ENCODE measurements at regions not wholly inside any gene's neighbourhood (a gene's known extent, or its start where the extent isn't known, plus 50 kb on each side); places are given as distances from the start of the nearest gene placed in this dataset.

GRCh38 chr15:79676621-79677020, 220.2 kb downstream of the MTHFS start:
- H3K27me3 ChIP-seq (replicated peaks; ENCODE audit: control insufficient read depth, insufficient read depth, low read length): no peaks in the 10 kb centered on the region
- no peak for TF ChIP-seq CTCF (IDR thresholded peaks at IDR 0.05; ENCODE audit: insufficient read depth, low read length, poor library complexity, severe bottlenecking)
- no peak for DNase-seq (ENCODE audit: extremely low read depth, insufficient read length)
- no peak overlapping the region for H3K4me3 ChIP-seq (replicated peaks; ENCODE audit: low read depth, low read length)
- H3K36me3 ChIP-seq (ENCODE audit: control insufficient read depth, insufficient read depth, low read length): no peaks in the 10 kb centered on the region

GRCh38 chr15:79677241-79677640, 219.6 kb downstream of the MTHFS start:
- no peaks in the 10 kb centered on the region for H3K36me3 ChIP-seq (ENCODE audit: control insufficient read depth, insufficient read depth, low read length)
- H3K4me3 ChIP-seq (replicated peaks; ENCODE audit: low read depth, low read length): no peak overlapping the region
- H3K27me3 ChIP-seq (replicated peaks; ENCODE audit: control insufficient read depth, insufficient read depth, low read length): no peaks in the 10 kb centered on the region
- TF ChIP-seq CTCF (IDR thresholded peaks at IDR 0.05; ENCODE audit: insufficient read depth, low read length, poor library complexity, severe bottlenecking): no peak
- no peak for DNase-seq (ENCODE audit: extremely low read depth, insufficient read length)

GRCh38 chr15:79678032-79678701, 218.6 kb downstream of the MTHFS start:
- TF ChIP-seq CTCF (IDR thresholded peaks at IDR 0.05; ENCODE audit: insufficient read depth, low read length, poor library complexity, severe bottlenecking): no peak
- H3K36me3 ChIP-seq (ENCODE audit: control insufficient read depth, insufficient read depth, low read length): no peaks in the 10 kb centered on the region
- no peak for DNase-seq (ENCODE audit: extremely low read depth, insufficient read length)
- no peak overlapping the region for H3K4me3 ChIP-seq (replicated peaks; ENCODE audit: low read depth, low read length)
- H3K27me3 ChIP-seq (replicated peaks; ENCODE audit: control insufficient read depth, insufficient read depth, low read length): no peaks in the 10 kb centered on the region

GRCh38 chr15:79680720-79681119, 216.1 kb downstream of the MTHFS start:
- Histone ChIP-seq H3K36me3 (ENCODE audit: control insufficient read depth, insufficient read depth, low read length) (no peaks in the 10 kb centered on the region), H3K4me3 (replicated peaks; ENCODE audit: low read depth, low read length) (no peak overlapping the region), H3K27me3 (replicated peaks; ENCODE audit: control insufficient read depth, insufficient read depth, low read length) (no peaks in the 10 kb centered on the region)
- TF ChIP-seq CTCF (IDR thresholded peaks at IDR 0.05; ENCODE audit: insufficient read depth, low read length, poor library complexity, severe bottlenecking): no peak
- DNase-seq (ENCODE audit: extremely low read depth, insufficient read length): no peak

GRCh38 chr15:79682285-79682684, 214.5 kb downstream of the MTHFS start:
- TF ChIP-seq CTCF (IDR thresholded peaks at IDR 0.05; ENCODE audit: insufficient read depth, low read length, poor library complexity, severe bottlenecking): no peak
- H3K36me3 ChIP-seq (ENCODE audit: control insufficient read depth, insufficient read depth, low read length): no peaks in the 10 kb centered on the region
- no peak for DNase-seq (ENCODE audit: extremely low read depth, insufficient read length)
- H3K27me3 ChIP-seq (replicated peaks; ENCODE audit: control insufficient read depth, insufficient read depth, low read length): no peaks in the 10 kb centered on the region
- no peak overlapping the region for H3K4me3 ChIP-seq (replicated peaks; ENCODE audit: low read depth, low read length)

GRCh38 chr15:79682851-79683288, 213.9 kb downstream of the MTHFS start:
- Histone ChIP-seq H3K4me3 (replicated peaks; ENCODE audit: low read depth, low read length) (no peak overlapping the region), H3K36me3 (ENCODE audit: control insufficient read depth, insufficient read depth, low read length) (no peaks in the 10 kb centered on the region), H3K27me3 (replicated peaks; ENCODE audit: control insufficient read depth, insufficient read depth, low read length) (no peaks in the 10 kb centered on the region)
- DNase-seq (ENCODE audit: extremely low read depth, insufficient read length): no peak
- no peak for TF ChIP-seq CTCF (IDR thresholded peaks at IDR 0.05; ENCODE audit: insufficient read depth, low read length, poor library complexity, severe bottlenecking)
